Glutamatergic neuron (in vitro differentiated cells): ENCODE measurements at regions not wholly inside any gene's neighbourhood (a gene's known extent, or its start where the extent isn't known, plus 50 kb on each side); places are given as distances from the start of the nearest gene placed in this dataset.

ENCODE experiments used
- DNase-seq: peaks from one replicate; pipeline ENCODE4 v3.0.0; 2022
- H3K27ac Mint-ChIP-seq: one replicate; pipeline ENCODE4 v1.8.0; 2020; ENCODE audit warnings: mild to moderate bottlenecking, mixed read lengths, inconsistent platforms; ENCODE audit not compliant: unreplicated experiment
- H3K27me3 Mint-ChIP-seq: one replicate; pipeline ENCODE4 v1.8.0; 2020; ENCODE audit warnings: mild to moderate bottlenecking, moderate library complexity, mixed read lengths, inconsistent platforms; ENCODE audit not compliant: unreplicated experiment
- H3K36me3 Mint-ChIP-seq: one replicate; pipeline ENCODE4 v1.8.0; 2020; ENCODE audit warnings: mild to moderate bottlenecking, mixed read lengths, inconsistent platforms; ENCODE audit not compliant: unreplicated experiment
- H3K4me1 Mint-ChIP-seq: one replicate; pipeline ENCODE4 v1.8.0; 2020; ENCODE audit warnings: mild to moderate bottlenecking, low read depth, mixed read lengths, inconsistent platforms; ENCODE audit not compliant: unreplicated experiment
- H3K4me3 Mint-ChIP-seq: one replicate; pipeline ENCODE4 v1.8.0; 2020; ENCODE audit warnings: mild to moderate bottlenecking, mixed read lengths, inconsistent platforms; ENCODE audit not compliant: unreplicated experiment
- H3K9me3 Mint-ChIP-seq: one replicate; pipeline ENCODE4 v1.8.0; 2020; ENCODE audit warnings: mild to moderate bottlenecking, moderate library complexity, mixed read lengths, inconsistent platforms; ENCODE audit not compliant: unreplicated experiment
- TF ChIP-seq, protein P1 (sequence below): fragments of 200-600 bp; sonication (generic); IDR thresholded peaks from one replicate; pipeline ENCODE4 v1.5.0; 2021; ENCODE audit not compliant: partially characterized antibody, unreplicated experiment

DNA sequence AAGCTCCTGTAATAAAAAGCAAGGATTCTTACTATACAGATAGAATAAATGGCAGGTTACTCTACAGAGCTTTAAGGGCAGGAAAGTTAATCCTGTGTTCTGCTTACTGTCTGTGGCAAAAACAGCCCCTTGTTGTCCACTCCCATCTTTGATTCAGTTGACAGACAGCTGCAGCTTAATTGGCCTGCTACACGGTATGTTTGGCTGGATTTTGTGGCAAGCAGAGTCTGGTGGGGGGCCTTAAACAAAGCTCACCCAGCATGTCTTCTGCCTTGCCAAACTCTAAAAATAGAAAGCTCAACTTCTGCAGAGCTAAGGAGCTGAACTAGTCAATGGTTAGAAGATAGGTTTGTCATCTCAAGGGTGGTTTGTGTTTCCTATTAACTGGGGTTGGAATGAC lies 407.2 kb downstream of the HLX start:
- no peak for DNase-seq
- no peaks in the 10 kb centered on the region for H3K36me3 Mint-ChIP-seq
- TF ChIP-seq, protein P1, sequence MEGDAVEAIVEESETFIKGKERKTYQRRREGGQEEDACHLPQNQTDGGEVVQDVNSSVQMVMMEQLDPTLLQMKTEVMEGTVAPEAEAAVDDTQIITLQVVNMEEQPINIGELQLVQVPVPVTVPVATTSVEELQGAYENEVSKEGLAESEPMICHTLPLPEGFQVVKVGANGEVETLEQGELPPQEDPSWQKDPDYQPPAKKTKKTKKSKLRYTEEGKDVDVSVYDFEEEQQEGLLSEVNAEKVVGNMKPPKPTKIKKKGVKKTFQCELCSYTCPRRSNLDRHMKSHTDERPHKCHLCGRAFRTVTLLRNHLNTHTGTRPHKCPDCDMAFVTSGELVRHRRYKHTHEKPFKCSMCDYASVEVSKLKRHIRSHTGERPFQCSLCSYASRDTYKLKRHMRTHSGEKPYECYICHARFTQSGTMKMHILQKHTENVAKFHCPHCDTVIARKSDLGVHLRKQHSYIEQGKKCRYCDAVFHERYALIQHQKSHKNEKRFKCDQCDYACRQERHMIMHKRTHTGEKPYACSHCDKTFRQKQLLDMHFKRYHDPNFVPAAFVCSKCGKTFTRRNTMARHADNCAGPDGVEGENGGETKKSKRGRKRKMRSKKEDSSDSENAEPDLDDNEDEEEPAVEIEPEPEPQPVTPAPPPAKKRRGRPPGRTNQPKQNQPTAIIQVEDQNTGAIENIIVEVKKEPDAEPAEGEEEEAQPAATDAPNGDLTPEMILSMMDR: no peak
- H3K27me3 Mint-ChIP-seq: peaks cover 4% of the 10 kb centered on the region
- H3K4me3 Mint-ChIP-seq: no peak overlapping the region
- no peaks in the 10 kb centered on the region for H3K9me3 Mint-ChIP-seq
- H3K27ac Mint-ChIP-seq: no peak overlapping the region
- H3K4me1 Mint-ChIP-seq: no peaks in the 10 kb centered on the region

DNA sequence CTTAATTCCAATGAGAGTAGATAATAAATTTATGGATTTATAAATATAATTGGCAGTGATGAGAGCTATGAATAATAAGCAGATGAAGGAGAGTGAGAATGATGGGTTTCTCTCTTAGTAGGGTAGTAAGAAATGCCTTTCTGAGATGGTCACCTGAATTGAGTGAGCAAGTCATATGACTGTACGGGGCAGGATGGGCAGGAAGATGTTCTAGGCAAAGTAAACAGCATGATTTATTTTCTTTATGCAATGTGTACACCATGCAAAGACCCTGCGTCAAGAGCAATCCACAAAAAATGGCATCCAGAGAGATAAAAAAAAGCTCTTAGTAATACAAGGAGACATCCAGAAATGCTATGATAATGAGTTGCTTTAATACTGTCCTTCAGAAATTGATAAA lies 409.9 kb downstream of the HLX start:
- no peak overlapping the region for H3K4me3 Mint-ChIP-seq
- no peaks in the 10 kb centered on the region for H3K9me3 Mint-ChIP-seq
- H3K36me3 Mint-ChIP-seq: no peaks in the 10 kb centered on the region
- DNase-seq: no peak
- no peaks in the 10 kb centered on the region for H3K4me1 Mint-ChIP-seq
- H3K27me3 Mint-ChIP-seq: peaks cover 2% of the 10 kb centered on the region
- TF ChIP-seq, protein P1: no peak
- no peak overlapping the region for H3K27ac Mint-ChIP-seq

DNA sequence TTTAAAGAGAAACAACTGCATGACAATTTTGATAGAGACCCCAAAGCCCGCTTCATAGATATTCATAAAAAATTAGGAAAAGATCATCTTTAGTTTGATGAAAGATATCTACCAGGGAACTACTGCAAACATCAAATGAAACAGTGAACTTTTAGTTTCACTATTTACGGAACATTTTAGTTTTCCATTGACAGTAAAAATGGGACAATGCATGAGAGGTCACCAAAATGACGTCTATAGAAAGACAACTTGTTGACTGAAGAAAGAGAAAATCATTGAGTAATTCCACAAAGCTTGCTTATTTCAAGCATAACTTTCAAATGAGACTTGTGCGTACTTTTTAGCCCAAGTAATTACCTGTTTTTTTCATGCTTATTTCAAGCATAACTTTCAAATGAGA lies 411.4 kb downstream of the HLX start:
- H3K4me3 Mint-ChIP-seq: no peak overlapping the region
- H3K9me3 Mint-ChIP-seq: no peaks in the 10 kb centered on the region
- TF ChIP-seq, protein P1: no peak
- H3K36me3 Mint-ChIP-seq: no peaks in the 10 kb centered on the region
- H3K27ac Mint-ChIP-seq: no peak overlapping the region
- H3K27me3 Mint-ChIP-seq: no peaks in the 10 kb centered on the region
- DNase-seq: no peak
- no peaks in the 10 kb centered on the region for H3K4me1 Mint-ChIP-seq

DNA sequence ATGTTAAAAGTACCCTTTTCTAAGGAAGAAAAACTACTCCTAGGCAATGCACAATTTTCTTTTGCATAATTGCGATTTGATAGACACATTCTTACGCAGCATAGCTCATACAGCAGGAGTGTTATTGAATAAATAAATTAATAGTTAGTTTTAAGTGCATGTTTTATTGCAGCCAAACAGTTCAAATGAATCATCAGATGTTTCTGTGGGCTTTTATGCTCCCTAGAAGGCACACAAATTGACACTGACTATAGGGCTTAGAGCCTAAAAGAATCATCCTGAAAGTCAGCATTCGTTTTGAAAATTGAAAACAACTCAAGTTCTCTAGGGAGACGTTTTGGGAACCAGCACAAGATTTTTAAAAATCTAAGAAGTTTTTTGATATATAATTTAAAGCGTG lies 411.9 kb downstream of the HLX start:
- Mint-ChIP-seq H3K4me1 (no peaks in the 10 kb centered on the region), H3K36me3 (no peaks in the 10 kb centered on the region), H3K4me3 (no peak overlapping the region), H3K27ac (no peak overlapping the region), H3K9me3 (no peaks in the 10 kb centered on the region), H3K27me3 (no peaks in the 10 kb centered on the region)
- DNase-seq: no peak
- TF ChIP-seq, protein P1: no peak

DNA sequence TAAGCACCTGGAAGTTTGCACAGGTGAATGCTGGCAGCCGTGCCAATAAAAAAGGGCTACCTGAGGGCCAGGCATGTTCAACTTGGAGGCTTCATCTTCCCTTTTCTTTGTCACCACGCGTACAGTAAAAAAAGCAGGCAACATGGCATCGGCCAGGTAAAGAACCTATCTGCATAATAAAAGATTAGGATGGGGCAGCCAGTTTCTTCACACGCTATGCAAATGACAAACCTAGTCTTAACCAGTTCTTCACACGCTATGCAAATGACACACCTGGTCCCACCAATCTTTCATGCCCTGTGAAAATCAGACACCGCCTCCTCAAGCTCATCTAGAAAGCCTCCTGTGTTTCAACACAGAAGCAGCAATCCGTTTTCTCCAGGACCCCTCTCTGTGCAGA lies 413.4 kb downstream of the HLX start:
- Mint-ChIP-seq H3K4me3 (no peak overlapping the region), H3K4me1 (no peaks in the 10 kb centered on the region), H3K27me3 (no peaks in the 10 kb centered on the region), H3K36me3 (no peaks in the 10 kb centered on the region), H3K27ac (no peak overlapping the region), H3K9me3 (no peaks in the 10 kb centered on the region)
- no peak for DNase-seq
- TF ChIP-seq, protein P1: no peak
